Mesendoderm (in vitro differentiated cells): ENCODE measurements at regions not wholly inside any gene's neighbourhood (a gene's known extent, or its start where the extent isn't known, plus 50 kb on each side); places are given as distances from the start of the nearest gene placed in this dataset.
A peak's percentile ranks its signal among the peaks of the same experiment; 100 is the strongest.

Source experiments
- DNase-seq: peaks from one replicate; pipeline ENCODE4 v3.0.0; 2013
- H2AK5ac ChIP-seq: 2 replicates; pipeline ENCODE4 v1.6.1; 2013; ENCODE audit warnings: low read length, inconsistent platforms
- H2BK120ac ChIP-seq: 2 replicates; pipeline ENCODE4 v1.6.1; 2013; ENCODE audit warnings: low read depth, mild to moderate bottlenecking, low read length, moderate library complexity, mixed read lengths
- H2BK15ac ChIP-seq: replicated peaks from 2 replicates; pipeline ENCODE4 v1.6.1; 2013; ENCODE audit warnings: low read depth, mild to moderate bottlenecking, moderate library complexity
- H2BK5ac ChIP-seq: 2 replicates; pipeline ENCODE4 v1.6.1; 2013; ENCODE audit warnings: low read length, inconsistent platforms
- H3K18ac ChIP-seq: 2 replicates; pipeline ENCODE4 v1.6.1; 2013; ENCODE audit warnings: mild to moderate bottlenecking, low read length, mixed read lengths
- H3K23ac ChIP-seq: one replicate; pipeline ENCODE4 v1.6.1; 2013; ENCODE audit warnings: low read length
- H3K27ac ChIP-seq: 2 replicates; pipeline ENCODE4 v1.5.1; 2013; ENCODE audit warnings: low read depth, mild to moderate bottlenecking, inconsistent platforms, low read length, moderate library complexity
- H3K27me3 ChIP-seq: 2 replicates; pipeline ENCODE4 v1.6.1; 2013; ENCODE audit warnings: low read length, control low read depth, mild to moderate bottlenecking, inconsistent platforms; ENCODE audit not compliant: insufficient read depth, poor library complexity
- H3K36me3 ChIP-seq: 2 replicates; pipeline ENCODE4 v1.6.1; 2013; ENCODE audit warnings: low read length, inconsistent platforms; ENCODE audit not compliant: control insufficient read depth, insufficient read depth
- H3K4ac ChIP-seq: one replicate; pipeline ENCODE4 v1.6.1; 2013; ENCODE audit warnings: low read depth, mild to moderate bottlenecking, low read length, moderate library complexity
- H3K4me1 ChIP-seq: 2 replicates; pipeline ENCODE4 v1.6.1; 2013; ENCODE audit warnings: low read depth, low read length, inconsistent platforms; ENCODE audit not compliant: control insufficient read depth
- H3K4me2 ChIP-seq: 2 replicates; pipeline ENCODE4 v1.6.1; 2013; ENCODE audit warnings: low read length
- H3K4me3 ChIP-seq: 2 replicates; pipeline ENCODE4 v1.5.1; 2013; ENCODE audit warnings: mild to moderate bottlenecking, low read length
- H3K56ac ChIP-seq: one replicate; pipeline ENCODE4 v1.6.1; 2013; ENCODE audit warnings: low read length
- H3K79me1 ChIP-seq: 2 replicates; pipeline ENCODE4 v1.6.1; 2013; ENCODE audit warnings: low read length, inconsistent platforms
- H3K79me2 ChIP-seq: 2 replicates; pipeline ENCODE4 v1.6.1; 2013; ENCODE audit warnings: mild to moderate bottlenecking, low read length; ENCODE audit not compliant: control insufficient read depth, insufficient read depth
- H3K9ac ChIP-seq: 2 replicates; pipeline ENCODE4 v1.6.1; 2013; ENCODE audit warnings: low read length, inconsistent platforms
- H4K5ac ChIP-seq: one replicate; pipeline ENCODE4 v1.6.1; 2013; ENCODE audit warnings: low read length
- H4K8ac ChIP-seq: one replicate; pipeline ENCODE4 v1.6.1; 2013; ENCODE audit warnings: low read depth, mild to moderate bottlenecking, control low read depth, low read length, moderate library complexity
- WGBS: extraction: QIAGEN DNeasy Blood & Tissue Kit; methylation state at CpG from one replicate; pipeline ENCODE4 v1.1.7; 2013; ENCODE audit warnings: low lambda C conversion rate, missing lambda C conversion rate; ENCODE audit not compliant: insufficient coverage; ENCODE audit errors: extremely low coverage; 5-methylcytosine and 5-hydroxymethylcytosine counted together

DNA sequence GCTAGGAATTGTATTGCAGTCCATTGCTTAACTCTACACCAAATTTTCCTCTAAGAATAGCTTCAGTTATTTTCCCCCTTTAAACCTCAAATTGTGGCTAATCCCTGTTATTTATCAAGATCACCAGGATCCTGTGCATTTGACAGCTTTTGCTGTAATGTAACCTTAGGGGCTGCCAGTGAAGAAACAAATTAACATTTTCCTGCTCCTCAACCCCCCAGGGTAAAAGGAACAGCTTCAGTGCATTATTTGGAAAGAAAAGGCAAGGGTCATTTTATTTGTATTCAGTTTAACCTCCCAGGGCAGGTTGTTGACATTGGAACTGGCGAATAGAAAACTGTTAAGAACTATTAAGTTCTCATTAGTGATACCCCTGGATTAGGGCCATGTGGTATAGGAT lies 57.0 kb downstream of the PCDH20 start:
- no peaks in the 10 kb centered on the region for H3K4me1 ChIP-seq
- no peaks in the 10 kb centered on the region for H3K79me2 ChIP-seq
- H3K56ac ChIP-seq = no peak overlapping the region
- no peak overlapping the region for H2AK5ac ChIP-seq
- no peaks in the 10 kb centered on the region for H3K27me3 ChIP-seq
- no peaks in the 10 kb centered on the region for H3K79me1 ChIP-seq
- no peak overlapping the region for H3K18ac ChIP-seq
- no peak overlapping the region for H3K4me3 ChIP-seq
- DNase-seq = peak; percentile 46
- no peak overlapping the region for H3K23ac ChIP-seq
- no peak overlapping the region for H4K8ac ChIP-seq
- H3K27ac ChIP-seq = no peak overlapping the region
- H2BK15ac ChIP-seq = no peak overlapping the region
- no peak overlapping the region for H3K4me2 ChIP-seq
- no peak overlapping the region for H3K9ac ChIP-seq
- no CpG with 5 or more reads among the region's 1 CpG for WGBS
- H2BK5ac ChIP-seq = no peak overlapping the region
- no peak overlapping the region for H3K4ac ChIP-seq
- no peaks in the 10 kb centered on the region for H3K36me3 ChIP-seq
- no peak overlapping the region for H4K5ac ChIP-seq
- no peak overlapping the region for H2BK120ac ChIP-seq

DNA sequence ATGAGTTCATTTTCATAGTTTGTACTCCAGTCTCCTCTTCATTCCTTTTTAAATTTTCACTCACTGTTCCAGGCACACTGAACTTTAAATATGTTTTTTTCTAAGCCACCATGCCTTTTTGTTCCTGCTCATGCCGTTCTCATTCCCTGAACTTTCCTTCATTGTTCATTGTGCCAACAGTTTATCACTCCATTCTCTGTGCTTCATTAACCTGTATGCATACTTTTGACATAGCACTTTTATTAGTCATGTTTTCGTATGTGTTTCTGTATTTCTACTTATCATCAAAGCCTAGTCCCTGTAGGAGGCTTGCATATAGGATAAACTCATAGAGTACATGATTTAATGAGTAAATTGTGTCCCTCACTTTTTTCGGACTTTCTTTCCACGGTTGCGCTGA lies 65.3 kb downstream of the PCDH20 start:
- Histone ChIP-seq H3K27me3 (no peaks in the 10 kb centered on the region), H3K36me3 (no peaks in the 10 kb centered on the region), H3K4me3 (no peak overlapping the region), H3K23ac (no peak overlapping the region), H3K79me1 (no peaks in the 10 kb centered on the region), H4K8ac (no peak overlapping the region), H3K4me2 (no peak overlapping the region), H3K9ac (no peak overlapping the region), H3K79me2 (no peaks in the 10 kb centered on the region), H4K5ac (no peak overlapping the region), H2BK5ac (no peak overlapping the region), H2AK5ac (no peak overlapping the region), H3K18ac (no peak overlapping the region), H2BK15ac (no peak overlapping the region), H3K4me1 (no peaks in the 10 kb centered on the region), H3K27ac (no peak overlapping the region), H3K4ac (no peak overlapping the region), H2BK120ac (no peak overlapping the region), H3K56ac (no peak overlapping the region)
- no CpG with 5 or more reads among the region's 5 CpGs for WGBS
- no peak for DNase-seq

DNA sequence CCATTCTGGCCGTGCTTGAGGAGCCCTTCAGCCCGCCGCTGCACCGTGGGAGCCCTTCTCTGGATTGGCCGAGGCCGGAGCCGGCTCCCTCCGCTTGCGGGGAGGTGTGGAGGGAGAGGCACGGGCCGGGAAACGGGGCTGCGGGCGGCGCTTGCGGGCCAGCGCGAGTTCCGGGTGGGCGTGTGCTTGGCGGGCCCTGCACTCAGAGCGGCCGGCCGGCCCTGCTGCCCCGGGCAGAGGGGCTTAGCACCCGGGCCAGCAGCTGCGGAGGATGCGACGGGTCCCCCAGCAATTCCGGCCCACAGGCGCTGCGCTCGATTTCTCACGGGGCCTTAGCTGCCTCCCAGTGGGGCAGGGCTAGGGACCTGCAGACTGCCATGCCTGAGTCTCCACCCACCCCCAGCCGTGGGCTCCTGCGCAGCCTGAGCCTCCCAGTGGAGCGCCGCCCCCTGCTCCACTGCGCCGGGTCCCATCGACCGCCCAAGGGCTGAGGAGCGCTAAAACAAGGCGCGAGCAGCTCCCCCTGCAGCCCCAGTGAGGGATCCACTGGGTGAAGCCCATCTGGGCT lies 76.5 kb downstream of the PCDH20 start:
- Histone ChIP-seq H3K4me2 (no peak overlapping the region), H3K36me3 (no peaks in the 10 kb centered on the region), H3K27ac (no peak overlapping the region), H3K56ac (no peak overlapping the region), H3K4me3 (no peak overlapping the region), H3K23ac (no peak overlapping the region), H2BK15ac (no peak overlapping the region), H3K9ac (no peak overlapping the region), H2AK5ac (no peak overlapping the region), H3K27me3 (no peaks in the 10 kb centered on the region), H3K79me1 (no peaks in the 10 kb centered on the region), H3K4me1 (no peaks in the 10 kb centered on the region), H2BK5ac (no peak overlapping the region), H2BK120ac (no peak overlapping the region), H3K18ac (no peak overlapping the region), H3K4ac (no peak overlapping the region), H3K79me2 (no peaks in the 10 kb centered on the region), H4K8ac (no peak overlapping the region), H4K5ac (no peak overlapping the region)
- WGBS = no CpG with 5 or more reads among the region's 45 CpGs
- DNase-seq = no peak

DNA sequence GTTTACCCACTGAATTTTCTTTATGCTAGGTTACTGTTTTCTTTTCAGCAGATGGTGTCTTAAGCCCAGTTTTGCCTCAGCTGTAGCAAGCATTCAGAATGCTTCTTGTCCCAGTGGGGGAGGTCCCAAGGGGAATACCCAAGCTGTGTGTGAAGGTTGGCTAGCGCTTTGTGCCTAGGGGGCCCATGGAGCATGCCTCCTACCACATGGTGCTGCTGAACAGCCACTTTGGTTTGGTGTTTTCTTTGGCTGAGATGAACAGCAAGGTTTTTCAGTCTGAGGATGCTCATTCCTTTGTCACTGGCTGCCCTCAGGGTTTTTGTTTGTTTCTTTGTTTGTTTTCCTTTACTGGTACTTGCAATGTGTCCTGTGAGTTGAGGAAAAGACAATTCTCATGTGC lies 99.0 kb downstream of the PCDH20 start:
- Histone ChIP-seq H4K8ac (no peak overlapping the region), H2BK120ac (no peak overlapping the region), H2BK15ac (no peak overlapping the region), H2BK5ac (no peak overlapping the region), H3K9ac (no peak overlapping the region), H3K56ac (no peak overlapping the region), H3K4me3 (no peak overlapping the region), H3K18ac (no peak overlapping the region), H2AK5ac (no peak overlapping the region), H3K36me3 (no peaks in the 10 kb centered on the region), H3K4me1 (no peaks in the 10 kb centered on the region), H3K4ac (no peak overlapping the region), H3K4me2 (no peak overlapping the region), H4K5ac (no peak overlapping the region), H3K23ac (no peak overlapping the region), H3K79me2 (no peaks in the 10 kb centered on the region), H3K79me1 (no peaks in the 10 kb centered on the region), H3K27ac (no peak overlapping the region), H3K27me3 (no peaks in the 10 kb centered on the region)
- DNase-seq = peak; percentile 37
- WGBS = no CpG with 5 or more reads among the region's 1 CpG

DNA sequence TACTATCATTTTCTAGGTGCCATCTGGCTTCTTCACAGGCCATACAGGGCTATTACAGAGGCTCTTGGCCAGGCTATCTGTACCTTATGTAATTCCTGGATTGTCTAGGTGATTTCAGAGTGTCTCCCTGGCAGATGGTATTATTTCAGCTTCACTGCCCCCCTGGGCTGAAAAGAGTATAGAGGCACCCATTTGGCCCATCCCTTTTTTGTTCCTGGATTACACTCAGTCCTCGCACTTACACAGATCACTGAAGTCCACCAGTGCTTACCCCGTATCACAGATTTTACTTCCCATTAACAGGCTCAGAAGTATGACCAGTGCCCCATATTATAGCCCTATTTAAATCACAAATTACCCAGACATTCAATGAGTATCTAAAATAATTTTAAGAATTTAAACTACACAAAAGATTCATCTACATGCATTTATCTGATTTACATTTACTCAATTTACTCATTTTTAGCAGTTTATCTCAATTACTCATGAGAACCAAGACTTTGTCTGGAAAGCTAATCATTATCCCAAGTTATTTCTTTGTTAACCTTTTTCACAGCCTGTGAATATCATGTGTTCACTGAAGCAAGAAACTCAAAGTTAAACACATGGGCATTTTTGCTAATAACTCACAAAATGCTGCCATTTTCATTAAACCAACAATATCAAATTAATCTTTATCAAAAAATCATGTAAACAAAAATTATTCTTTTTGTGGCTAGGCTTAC lies 121.0 kb downstream of the PCDH20 start:
- Histone ChIP-seq H4K8ac (no peak overlapping the region), H3K9ac (no peak overlapping the region), H3K36me3 (no peaks in the 10 kb centered on the region), H3K79me2 (no peaks in the 10 kb centered on the region), H3K4me2 (no peak overlapping the region), H2BK15ac (no peak overlapping the region), H3K79me1 (no peaks in the 10 kb centered on the region), H2BK5ac (no peak overlapping the region), H3K56ac (no peak overlapping the region), H3K4me3 (no peak overlapping the region), H3K4me1 (no peaks in the 10 kb centered on the region), H3K18ac (no peak overlapping the region), H2AK5ac (no peak overlapping the region), H3K4ac (no peak overlapping the region), H4K5ac (no peak overlapping the region), H3K23ac (no peak overlapping the region), H2BK120ac (no peak overlapping the region), H3K27me3 (no peaks in the 10 kb centered on the region), H3K27ac (no peak overlapping the region)
- WGBS = no CpG with 5 or more reads among the region's 2 CpGs
- DNase-seq = no peak
